ENCODE measurements at regions not wholly inside any gene's neighbourhood (a gene's known extent, or its start where the extent isn't known, plus 50 kb on each side); places are given as distances from the start of the nearest gene placed in this dataset.

DNA sequence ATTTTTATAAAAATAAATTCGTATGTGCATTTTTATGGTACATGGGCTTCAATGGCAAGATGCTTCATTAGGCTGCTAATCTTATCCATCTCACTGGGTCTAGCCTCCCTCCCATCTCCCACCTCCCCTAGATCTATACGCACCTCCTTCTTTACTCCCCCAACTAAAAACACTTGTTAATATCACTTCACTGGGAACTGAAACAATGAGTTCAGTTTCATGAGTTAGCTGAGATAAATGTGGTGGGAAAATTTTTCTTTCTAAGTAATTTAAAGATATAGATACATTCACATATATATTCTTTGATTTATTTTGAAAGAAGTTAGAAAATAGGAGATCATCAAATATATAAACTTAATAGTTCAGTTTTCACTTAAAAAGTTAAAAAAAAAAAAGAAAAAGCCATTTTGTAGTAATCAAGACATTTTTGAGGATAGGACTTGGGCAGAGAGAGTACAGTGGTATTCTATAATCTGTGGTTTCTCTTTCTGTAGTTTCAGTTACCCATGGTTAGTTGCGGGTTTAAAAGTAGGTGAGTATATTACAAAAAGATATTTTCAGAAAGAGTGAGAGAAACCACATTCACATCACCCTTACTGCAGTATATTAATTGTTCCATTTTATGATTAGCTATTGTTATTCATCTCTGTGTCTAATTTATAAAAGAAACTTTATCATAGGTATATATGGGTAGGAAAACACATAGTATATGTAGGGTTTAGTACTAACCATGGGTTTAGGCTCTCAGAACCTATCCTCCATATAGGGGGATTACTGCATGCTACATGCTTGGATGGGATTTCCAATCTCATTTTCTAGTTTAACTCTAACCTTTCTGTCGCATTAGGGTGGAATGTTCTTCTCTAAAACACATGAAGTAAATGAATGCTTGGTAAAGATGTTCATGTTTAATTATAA lies 316.0 kb upstream of the CBLB start:
- DNase-seq (ENCODE audit: low spot score): no peak

DNA sequence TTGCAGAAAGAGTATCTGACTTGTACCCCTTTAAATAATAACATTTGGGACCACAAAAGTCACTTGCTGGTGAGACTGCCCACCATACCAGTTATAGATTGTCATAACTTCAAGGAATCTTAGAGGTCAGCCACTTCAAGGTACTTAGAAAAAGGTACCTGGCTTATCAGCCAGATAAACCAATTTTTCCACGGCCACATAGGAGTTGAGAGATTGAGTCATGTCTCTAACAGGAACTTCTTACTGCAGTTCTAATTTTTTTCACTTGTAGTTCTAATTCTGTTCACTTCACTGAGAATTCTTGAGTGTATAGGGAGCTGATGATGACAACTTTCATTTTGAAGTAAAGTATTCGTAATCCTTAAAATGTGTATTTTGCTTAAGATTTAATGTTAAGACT lies 317.1 kb upstream of the CBLB start:
- no peak for DNase-seq (ENCODE audit: low spot score)
- in situ Hi-C loops (cut with HindIII; ENCODE audit: low sequenced_read_pairs): no loop called here

More for the DNA sequence above, 316.0 kb upstream of the CBLB start:
- in situ Hi-C loops (cut with HindIII; ENCODE audit: low sequenced_read_pairs): no loop called here

DNA sequence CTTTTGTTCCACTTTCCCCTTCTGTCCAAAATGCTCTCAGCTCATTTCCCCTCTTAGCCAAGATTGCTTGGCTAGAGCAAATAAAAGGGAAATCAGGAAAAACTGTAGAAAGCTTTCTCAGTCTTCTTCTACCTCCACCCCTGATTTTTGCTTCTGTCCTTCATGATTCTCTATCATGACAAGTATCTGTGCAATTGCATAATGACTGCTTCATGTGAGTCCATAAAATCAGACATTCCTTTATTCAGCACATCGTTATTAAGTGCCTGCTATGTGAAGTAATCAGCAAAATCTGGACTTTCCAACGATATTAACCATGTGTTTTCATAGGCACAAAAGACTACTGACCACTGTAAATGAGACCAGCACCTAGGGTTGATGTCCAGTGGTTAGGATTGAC lies 321.5 kb upstream of the CBLB start:
- DNase-seq (ENCODE audit: low spot score): no peak
- in situ Hi-C loops (cut with HindIII; ENCODE audit: low sequenced_read_pairs): no loop called here

DNA sequence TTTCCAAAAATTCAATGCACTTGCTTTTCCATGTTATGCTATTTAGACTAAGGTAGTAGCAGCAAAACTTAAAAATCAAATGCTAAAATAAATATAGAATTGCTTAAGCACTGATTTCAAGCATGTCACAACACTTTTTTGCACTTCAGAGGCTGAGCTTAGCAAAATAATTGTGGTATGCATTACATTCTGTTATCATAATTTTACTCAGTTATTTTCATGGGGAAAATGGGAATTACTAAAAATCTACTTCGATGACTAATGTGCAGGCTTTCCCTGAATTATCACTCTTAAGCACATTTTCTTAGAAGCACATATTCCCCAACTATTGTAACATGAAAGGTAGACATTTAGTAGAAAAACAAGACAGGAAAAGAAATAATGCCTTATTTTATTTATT lies 322.4 kb upstream of the CBLB start:
- in situ Hi-C loops (cut with HindIII; ENCODE audit: low sequenced_read_pairs): no loop called here
- no peak for DNase-seq (ENCODE audit: low spot score)

DNA sequence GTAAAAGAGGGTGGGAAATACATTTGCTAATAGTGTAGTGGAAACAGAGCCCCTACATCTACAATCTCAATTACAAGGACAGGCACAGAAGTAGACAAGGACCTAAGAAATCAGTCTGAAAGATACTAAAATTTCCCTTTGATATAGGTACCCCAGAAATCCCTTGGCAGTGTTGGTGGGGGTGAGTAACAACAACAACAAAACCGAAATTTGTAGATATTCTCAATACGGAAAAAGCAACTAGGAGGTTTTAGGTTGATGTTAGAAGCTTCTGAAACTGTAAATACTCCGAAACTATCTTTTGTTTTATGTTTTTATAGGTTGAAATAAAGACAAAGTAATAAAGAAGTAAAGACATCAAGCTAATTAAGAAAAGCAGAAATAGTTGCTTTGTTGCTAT lies 323.1 kb upstream of the CBLB start:
- DNase-seq (ENCODE audit: low spot score): no peak
- in situ Hi-C loops (cut with HindIII; ENCODE audit: low sequenced_read_pairs): no loop called here

DNA sequence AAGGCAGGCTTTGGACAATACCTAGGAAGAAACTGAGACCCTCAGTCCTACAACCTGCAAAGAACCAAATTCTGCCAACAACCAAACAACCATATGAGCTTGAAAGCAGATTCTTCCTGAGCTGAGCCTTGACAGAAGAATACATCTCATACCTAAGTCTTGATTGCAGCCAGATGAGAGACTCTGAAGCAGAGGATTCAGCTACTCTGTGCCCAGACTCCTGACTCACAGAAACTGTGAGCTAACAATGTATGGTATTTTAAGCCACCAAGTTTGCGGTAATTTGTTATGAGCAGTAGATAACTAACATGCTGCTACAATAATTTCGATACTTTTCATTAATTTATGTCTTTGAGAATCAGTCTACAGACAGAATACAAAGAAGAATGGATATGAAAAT lies 325.1 kb upstream of the CBLB start:
- in situ Hi-C loops (cut with HindIII; ENCODE audit: low sequenced_read_pairs): no loop called here

DNA sequence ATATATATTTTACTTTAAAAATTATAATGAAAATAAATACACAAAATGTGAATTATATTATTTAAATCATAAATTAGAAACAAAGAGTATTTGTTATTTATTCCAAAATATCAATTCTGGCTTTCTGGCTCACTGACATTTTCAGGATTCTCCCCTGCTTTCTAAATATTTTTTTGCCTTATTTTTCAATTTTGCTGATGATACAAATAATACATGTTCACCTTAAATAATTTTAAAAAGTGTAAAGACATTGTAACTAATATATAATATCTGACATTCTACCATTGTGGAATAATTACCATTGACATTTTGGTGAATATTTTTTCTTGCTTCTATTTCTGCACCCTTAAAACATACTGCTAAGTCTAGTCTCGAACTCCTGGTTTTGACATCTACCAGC lies 325.9 kb upstream of the CBLB start:
- DNase-seq (ENCODE audit: low spot score): no peak
- in situ Hi-C loops (cut with HindIII; ENCODE audit: low sequenced_read_pairs): no loop called here

More for the DNA sequence above, 325.1 kb upstream of the CBLB start:
- no peak for DNase-seq (ENCODE audit: low spot score)

DNA sequence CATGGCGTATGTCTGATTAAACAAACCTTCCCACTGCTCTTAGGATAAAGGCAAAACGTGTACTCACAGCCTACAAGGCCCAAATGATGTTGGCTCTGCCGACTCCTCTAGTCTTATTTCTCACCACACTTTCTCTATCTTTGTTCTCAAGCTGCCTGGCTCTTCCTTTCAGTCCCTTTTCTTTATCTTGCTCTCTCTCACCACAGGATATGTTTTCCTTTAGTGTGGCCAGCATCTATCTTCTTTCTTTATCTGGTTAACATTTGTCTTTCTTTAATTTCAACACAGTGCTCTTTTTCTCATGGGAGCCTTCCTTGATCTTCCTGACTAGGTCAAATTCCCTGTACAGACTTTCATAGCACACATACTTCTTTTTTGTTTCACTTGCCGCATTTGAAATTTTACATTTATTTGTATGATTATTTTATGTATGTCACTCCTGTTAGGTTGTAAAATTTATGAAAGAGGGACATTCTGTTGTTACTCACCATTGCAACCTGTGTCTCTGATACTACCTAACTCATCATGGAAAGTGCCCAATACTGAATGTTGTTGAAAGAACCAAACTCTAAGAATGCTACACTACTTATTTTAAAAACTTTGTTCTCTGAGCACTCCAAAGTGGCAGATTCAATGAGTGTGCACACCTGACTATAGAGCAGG lies 328.9 kb upstream of the CBLB start:
- in situ Hi-C loops (cut with HindIII; ENCODE audit: low sequenced_read_pairs): no loop called here
- no peak for DNase-seq (ENCODE audit: low spot score)

DNA sequence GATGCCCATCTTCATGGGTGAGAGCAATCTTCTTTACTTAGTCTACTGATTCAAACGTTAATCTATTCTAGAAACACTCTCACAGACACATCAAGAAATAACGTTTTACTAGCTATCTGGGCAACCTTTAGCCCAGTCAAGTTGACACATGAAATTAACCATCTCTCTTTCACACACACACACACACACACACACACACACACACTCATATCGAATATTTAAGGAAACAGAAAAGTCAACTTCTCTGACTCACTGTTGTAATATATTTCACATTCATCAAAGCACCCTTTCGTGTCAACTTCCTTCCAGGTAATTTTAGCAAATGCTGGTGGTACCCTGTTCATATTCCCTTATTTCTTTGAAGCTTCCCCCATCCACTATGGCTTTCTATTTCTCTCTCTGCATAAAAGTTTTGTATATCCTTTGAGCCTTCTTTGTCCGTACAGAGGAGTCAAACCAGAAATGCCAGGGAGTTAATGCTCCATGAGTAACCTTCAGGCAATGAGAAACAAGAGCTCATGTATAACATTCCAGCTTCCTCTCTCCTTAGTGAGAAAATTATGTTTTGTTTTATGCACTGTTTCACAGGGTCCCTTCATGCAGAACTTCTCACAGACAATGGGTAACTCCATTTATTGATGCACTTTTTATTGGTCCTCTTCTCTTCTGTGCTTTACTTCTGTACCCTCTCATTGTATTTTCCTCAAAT lies 335.5 kb upstream of the CBLB start:
- DNase-seq (ENCODE audit: low spot score): no peak
- in situ Hi-C loops (cut with HindIII; ENCODE audit: low sequenced_read_pairs): no loop called here

DNA sequence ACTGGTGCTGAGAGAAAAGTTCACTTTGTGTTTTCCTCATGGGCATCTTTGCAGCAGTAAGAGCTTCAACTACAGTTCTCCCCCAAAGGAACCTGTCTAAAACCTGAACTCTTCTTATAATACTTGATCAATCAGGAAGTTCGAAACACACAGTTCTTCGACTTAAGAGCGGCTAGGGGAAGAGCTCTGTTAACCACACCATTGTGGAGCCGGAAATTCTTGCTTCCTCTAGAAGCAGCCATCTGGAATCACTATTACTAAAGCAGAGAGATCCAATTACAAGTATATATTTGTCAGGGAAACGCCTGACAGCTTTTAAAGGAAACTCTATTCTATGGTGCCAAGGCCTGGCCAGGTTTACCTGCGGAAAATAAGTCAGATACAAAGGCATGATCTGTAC lies 337.3 kb upstream of the CBLB start:
- in situ Hi-C loops (cut with HindIII; ENCODE audit: low sequenced_read_pairs): no loop called here
- DNase-seq (ENCODE audit: low spot score): no peak

DNA sequence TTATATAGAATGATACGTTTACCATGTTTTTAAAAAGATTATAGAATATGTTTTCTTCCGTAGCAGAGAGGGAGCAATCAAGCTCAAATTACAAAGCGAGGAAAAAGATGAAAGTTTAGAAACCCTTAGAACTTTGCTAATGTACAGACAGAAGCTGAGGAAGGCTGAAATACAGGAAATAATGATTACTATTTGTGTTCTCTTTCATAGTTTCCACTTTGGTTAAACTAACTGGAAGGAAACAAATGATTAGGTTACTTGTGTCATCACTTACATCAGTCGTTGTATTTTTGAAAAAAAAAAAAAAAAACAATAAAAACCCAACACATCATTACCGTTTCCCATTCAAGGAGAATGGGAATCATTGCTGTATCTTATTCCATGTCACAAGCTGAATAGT lies 337.8 kb upstream of the CBLB start:
- no peak for DNase-seq (ENCODE audit: low spot score)
- in situ Hi-C loops (cut with HindIII; ENCODE audit: low sequenced_read_pairs): no loop called here

DNA sequence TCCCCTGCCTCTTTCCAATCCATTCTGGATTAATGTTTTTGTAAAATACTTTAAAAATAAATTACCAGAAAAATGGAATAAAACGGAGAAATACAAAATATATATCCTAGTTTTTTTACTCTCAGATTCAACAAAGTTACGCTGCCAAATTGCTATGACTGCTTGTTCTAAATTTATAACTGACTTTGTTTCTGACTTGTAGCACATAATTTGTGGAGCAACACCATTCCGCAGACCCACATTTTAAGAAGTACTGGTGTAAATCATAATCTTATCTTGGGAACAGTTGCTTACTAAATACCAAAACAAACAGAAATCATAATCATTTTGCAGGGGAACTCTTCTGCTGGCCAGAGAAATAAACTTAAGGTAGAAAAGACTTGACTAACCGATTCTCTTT lies 339.4 kb upstream of the CBLB start:
- no peak for DNase-seq (ENCODE audit: low spot score)
- in situ Hi-C loops (cut with HindIII; ENCODE audit: low sequenced_read_pairs): no loop called here

DNA sequence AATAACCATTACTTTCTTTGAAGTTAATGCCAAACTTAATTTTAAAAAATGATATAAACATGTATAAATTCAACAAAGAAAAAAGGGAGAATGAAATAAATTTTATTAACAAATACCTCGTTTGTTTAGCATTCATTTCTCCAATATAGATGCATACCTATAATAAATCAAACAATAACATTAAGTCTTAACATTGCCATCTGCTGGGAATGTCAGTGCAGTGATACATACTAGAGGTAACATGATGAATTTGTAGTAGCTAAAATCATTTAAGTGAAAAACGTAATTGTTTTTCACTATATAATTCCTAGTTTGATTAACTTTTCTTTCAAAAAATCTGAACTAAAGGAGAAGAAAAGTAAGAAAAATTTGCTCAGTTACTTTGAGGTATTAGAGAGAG lies 340.2 kb upstream of the CBLB start:
- DNase-seq (ENCODE audit: low spot score): peak; percentile 24
- in situ Hi-C loops (cut with HindIII; ENCODE audit: low sequenced_read_pairs): no loop called here

DNA sequence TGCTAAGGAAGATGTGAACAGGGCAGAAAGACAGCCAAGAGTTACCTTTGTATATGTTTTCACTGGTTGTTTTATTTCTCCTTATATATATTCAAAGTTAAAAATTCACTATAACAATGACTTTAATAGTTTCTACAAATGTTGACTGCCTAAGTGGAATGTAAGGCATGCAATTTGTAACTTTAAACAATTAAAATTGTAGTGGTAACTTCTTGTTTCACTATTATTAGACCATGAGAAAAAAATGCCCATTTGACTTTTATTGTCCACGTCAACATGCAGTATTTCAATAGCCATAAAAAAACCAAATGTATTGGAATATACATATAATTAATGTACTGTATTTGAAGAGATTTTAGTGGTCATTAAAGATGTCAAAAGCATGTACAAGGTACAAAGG lies 340.7 kb upstream of the CBLB start:
- in situ Hi-C loops (cut with HindIII; ENCODE audit: low sequenced_read_pairs): no loop called here
- DNase-seq (ENCODE audit: low spot score): no peak

DNA sequence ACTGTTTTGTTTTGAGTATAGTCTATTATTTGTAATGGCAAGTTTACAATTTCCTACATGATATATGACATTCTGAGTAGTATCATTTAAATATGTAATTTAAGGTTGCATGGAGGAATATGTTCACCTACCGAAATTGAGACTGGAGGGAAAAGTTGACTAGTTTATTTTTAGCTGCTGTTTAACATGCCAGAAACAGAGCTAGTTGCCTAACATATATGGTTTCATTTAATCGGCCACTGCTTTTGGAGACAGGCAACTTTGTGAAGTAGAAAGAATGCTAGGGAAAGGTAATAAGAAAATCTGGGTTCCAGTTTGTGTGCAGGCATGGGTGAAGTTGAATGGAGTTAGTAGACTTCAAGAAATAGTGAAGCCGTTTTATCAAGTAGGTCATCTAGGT lies 342.1 kb upstream of the CBLB start:
- in situ Hi-C loops (cut with HindIII; ENCODE audit: low sequenced_read_pairs): no loop called here
- no peak for DNase-seq (ENCODE audit: low spot score)

DNA sequence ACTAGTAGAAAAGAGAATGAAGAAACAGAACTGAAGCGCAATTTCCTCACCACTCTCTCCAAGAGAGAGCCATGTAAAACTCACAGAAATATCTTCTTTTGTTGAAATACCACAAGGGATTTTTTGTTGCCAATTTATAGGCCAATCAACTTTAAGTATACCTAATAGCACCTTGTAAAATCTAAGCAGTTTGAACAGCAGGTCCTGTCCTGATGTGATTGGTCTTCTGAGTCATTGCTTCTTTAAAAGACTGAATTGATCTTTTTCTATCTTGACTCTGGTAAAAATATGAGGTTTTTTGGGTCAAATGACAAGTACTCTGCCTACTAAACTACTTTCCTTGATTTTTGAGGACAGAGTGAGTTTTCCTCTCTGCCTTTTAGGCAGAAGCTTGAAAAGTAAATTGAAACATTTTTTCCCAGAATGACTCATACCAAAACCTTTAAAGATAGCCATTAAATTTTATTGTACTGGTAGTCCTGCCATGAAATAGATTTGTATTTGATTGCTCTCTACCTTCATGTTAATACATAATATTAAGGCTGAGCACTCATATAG lies 343.9 kb upstream of the CBLB start:
- in situ Hi-C loops (cut with HindIII; ENCODE audit: low sequenced_read_pairs): no loop called here
- DNase-seq (ENCODE audit: low spot score): no peak

DNA sequence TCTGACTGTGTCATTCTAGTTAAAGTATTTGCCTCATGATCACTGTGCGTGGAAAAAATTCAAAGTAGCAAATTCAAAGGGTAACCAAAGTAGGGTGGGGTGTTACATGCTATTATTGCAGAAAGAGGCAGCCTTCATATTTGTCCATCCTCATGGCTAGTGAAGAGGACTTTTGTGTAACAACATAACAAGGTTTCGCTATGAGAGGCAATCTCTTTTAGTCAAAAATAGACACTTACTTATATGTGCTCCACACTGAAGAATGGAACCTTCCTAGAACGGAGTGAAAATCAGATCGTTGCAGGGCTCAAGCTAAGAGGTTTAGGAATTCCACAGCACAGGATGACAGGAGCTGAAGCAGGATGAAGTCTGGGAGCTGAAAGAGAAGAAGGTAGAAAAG lies 345.1 kb upstream of the CBLB start:
- in situ Hi-C loops (cut with HindIII; ENCODE audit: low sequenced_read_pairs): no loop called here

DNA sequence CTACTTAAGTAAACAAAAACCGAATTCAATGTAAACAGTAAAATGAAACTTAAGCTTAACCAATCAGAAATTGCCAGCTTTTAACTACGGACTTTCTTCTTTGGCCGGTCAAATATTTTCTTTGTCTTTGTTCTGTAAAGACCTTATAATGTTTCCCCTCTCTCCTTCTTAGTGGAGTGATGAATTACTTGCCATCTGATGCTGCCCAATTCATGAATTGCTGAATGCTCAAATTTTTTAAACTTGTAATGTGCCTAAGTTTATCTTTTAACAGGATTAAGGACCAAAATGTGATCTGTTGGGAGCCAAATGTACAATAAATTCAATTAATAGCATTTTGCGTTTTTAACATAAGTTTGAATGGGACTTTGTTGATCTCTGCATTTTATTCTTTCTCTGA lies 345.8 kb upstream of the CBLB start:
- in situ Hi-C loops (cut with HindIII; ENCODE audit: low sequenced_read_pairs): no loop called here

More for the DNA sequence above, 345.1 kb upstream of the CBLB start:
- DNase-seq (ENCODE audit: low spot score): no peak

DNA sequence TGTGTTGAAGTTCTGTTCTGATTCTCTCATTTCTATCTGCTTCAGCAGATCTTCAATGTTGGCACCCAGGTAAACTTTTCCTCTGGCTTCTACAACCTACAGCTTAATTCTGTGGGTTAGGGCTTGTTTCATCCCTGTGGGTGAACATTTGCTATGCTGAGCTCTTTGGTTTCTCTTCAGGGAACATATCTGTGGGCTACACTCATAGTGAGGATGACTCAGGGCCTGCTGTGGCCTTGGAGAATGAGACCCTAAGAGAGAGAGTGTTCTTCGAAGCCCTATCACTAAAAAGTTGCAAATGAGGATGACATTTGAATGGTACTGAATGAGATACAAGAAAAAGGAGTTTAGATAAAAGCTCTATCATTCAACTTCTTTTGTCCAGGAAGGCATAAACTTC lies 346.2 kb upstream of the CBLB start:
- no peak for DNase-seq (ENCODE audit: low spot score)
- in situ Hi-C loops (cut with HindIII; ENCODE audit: low sequenced_read_pairs): no loop called here

More for the DNA sequence above, 345.8 kb upstream of the CBLB start:
- DNase-seq (ENCODE audit: low spot score): no peak

DNA sequence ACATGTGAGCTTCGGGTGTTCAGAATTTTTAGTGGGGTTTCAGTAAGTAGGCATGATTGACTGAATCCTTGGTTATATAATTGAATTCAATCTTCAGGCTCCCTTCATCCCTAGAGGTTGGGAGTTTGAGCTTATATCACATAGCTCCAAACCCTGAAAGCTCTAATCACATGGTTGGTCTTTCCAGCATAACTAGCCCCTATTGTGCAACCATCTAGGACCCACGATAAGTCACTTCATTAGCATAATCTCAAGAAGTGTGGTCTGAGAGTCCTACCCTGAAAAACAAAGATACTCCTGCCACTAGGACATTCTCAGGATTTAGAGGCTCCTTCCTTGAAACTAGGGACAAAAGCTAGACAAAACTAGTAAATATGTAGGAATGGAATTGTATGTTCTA lies 348.9 kb upstream of the CBLB start:
- DNase-seq (ENCODE audit: low spot score): no peak
- in situ Hi-C loops (cut with HindIII; ENCODE audit: low sequenced_read_pairs): no loop called here
